ENCODE measurements at regions not wholly inside any gene's neighbourhood (a gene's known extent, or its start where the extent isn't known, plus 50 kb on each side); places are given as distances from the start of the nearest gene placed in this dataset.

GRCh38 chr2:41441958-41442357 lies 605.9 kb upstream of the PKDCC start:
- no peak for DNase-seq (ENCODE audit: extremely low read depth in 1 of 2, low read depth in 1 of 2)

- no peak for DNase-seq (ENCODE audit: extremely low read depth in 1 of 2, low read depth in 1 of 2)
These were observed 602.0 kb upstream of the PKDCC start for GRCh38 chr2:41445865-41446264.

DNA sequence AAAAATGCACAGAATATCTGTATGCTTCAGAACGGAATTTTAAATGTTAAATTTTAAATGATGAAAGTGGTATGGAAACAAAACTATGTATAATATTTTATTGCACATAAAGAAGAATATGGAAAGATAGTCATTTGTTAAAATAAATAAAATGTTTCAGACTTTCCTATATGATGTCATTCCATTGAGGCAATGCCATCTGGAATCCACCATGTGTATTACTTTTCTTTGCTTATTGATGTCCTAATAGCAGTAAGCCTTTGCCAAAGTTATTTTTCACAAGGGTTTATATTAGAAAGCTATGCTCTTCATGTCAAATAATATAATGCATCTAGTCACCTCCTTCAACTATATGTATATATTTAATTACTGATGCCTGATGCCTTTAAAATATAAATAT lies 601.6 kb upstream of the PKDCC start:
- DNase-seq (ENCODE audit: extremely low read depth in 1 of 2, low read depth in 1 of 2): no peak

GRCh38 chr2:41448221-41448620 lies 599.6 kb upstream of the PKDCC start:
- no peak for DNase-seq (ENCODE audit: extremely low read depth in 1 of 2, low read depth in 1 of 2)

GRCh38 chr2:41457026-41457425 lies 590.8 kb upstream of the PKDCC start:
- no peak for DNase-seq (ENCODE audit: extremely low read depth in 1 of 2, low read depth in 1 of 2)

- DNase-seq (ENCODE audit: extremely low read depth in 1 of 2, low read depth in 1 of 2): no peak
These were observed 587.2 kb upstream of the PKDCC start for GRCh38 chr2:41460661-41461060.

GRCh38 chr2:41464395-41464794 lies 583.4 kb upstream of the PKDCC start:
- no peak for DNase-seq (ENCODE audit: extremely low read depth in 1 of 2, low read depth in 1 of 2)

DNA sequence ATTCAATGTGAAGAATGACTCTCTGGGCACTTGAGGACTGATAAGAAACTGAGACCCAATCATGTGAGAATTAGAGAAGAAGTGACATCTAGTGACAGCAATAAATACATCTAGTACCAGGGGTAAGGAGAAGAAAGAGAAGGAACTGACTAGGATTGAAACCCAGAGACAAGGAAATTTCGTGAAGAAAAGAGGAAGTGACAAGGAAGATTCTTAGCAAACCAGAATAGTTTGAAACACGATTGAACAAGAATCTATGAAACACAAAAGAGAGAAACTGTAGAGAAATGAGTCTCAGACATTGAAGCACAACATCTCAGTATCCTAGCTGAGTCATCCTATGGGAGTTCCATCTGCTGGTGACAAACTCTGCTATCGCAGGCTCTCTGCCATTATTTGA lies 571.9 kb upstream of the PKDCC start:
- DNase-seq (ENCODE audit: extremely low read depth in 1 of 2, low read depth in 1 of 2): no peak

GRCh38 chr2:41482659-41483058 lies 565.2 kb upstream of the PKDCC start:
- DNase-seq (ENCODE audit: extremely low read depth in 1 of 2, low read depth in 1 of 2): no peak

DNA sequence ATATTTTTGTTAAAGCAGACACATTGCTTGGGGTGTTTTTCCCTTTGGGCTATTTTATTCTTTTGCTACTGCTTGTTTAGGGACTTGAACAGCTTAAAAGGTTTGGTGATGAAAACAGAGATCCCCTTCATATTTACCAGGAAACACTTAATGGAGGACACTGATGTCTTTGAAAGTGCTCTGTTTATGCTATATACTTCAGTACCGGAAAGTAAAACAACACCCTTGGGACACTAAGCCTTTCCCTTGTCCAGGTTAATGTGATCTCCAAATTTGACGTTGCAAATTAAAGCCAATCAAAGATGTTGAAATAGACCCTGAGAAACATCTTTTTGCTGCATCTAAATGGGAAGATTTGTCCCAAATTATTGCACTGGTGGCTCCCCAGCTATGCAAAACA lies 564.6 kb upstream of the PKDCC start:
- no peak for DNase-seq (ENCODE audit: extremely low read depth in 1 of 2, low read depth in 1 of 2)

DNA sequence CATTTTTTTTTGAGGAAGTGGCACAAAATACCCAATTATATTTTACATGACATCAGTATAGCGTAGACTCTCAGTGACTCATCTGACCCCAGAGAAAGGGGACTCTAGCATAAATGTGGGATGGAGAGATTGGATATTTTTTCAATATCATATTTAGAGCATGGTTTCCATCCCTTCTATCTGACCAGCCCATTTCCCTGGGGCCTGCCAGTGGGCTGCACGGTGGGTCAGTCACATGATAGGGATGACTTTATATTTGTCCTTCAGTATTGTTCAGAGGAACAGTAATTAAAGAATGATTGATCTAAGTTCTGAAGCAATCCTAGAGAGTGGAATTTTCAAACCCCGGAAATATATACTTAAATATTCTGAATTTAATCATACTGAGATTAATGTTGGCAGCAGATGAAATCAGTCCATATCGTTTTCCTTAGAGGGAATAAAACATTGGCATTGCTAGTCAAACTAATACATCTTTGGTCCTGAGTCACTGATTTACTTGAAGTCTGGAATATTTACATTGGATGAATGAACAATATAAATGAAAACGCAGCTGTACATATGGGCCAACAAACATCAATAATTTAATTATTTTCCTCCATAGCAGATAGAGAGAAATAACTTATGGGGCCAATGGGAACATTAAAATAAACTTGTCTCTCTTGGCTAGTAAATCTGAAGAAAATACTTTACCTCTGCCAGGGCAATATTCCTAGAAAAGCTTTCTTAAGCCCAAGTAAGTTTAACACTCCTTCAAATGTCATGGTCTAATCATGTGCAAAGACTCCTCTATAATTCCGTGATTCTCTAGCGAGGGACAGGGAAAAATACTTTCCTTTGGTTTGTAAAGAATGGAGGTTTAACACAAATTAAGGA lies 563.6 kb upstream of the PKDCC start:
- no peak for DNase-seq (ENCODE audit: extremely low read depth in 1 of 2, low read depth in 1 of 2)

DNA sequence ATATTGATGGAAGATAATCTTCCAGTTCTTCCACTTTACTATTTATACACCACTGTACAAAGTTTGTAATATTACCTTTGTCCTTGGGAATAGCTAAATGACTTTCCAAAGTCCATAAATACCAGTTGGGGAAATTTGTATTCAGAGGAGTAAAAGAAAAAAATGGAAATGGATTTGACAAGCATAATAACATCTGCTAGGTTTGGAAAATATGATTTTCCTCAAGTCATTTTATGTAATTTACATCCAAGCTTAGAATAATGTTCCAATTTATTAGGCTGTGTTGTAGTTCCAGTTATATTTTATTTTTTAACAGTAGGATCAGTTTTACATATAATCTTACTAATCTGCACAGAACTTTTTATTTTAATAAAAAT lies 563.0 kb upstream of the PKDCC start:
- DNase-seq (ENCODE audit: extremely low read depth in 1 of 2, low read depth in 1 of 2): no peak

DNA sequence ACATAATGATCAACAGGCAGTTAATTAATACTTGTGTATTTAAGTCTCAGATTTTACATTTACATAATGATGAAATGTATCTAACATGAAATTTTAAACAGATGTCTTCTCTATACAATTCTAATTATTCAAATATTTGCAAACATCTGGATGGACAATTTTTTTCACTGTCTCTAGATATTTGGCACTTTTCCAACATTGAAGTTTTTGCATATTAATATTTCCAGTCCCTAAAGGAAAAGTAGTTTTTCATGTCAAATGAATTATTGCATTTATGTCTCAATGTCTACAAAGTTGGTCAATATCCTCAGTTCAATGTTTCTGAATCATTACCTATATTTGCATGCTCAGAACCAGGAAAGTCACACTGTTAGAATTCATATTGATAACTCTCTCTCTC lies 560.9 kb upstream of the PKDCC start:
- no peak for DNase-seq (ENCODE audit: extremely low read depth in 1 of 2, low read depth in 1 of 2)

- DNase-seq (ENCODE audit: extremely low read depth in 1 of 2, low read depth in 1 of 2): no peak
These were observed 558.9 kb upstream of the PKDCC start for GRCh38 chr2:41488888-41489287.

DNA sequence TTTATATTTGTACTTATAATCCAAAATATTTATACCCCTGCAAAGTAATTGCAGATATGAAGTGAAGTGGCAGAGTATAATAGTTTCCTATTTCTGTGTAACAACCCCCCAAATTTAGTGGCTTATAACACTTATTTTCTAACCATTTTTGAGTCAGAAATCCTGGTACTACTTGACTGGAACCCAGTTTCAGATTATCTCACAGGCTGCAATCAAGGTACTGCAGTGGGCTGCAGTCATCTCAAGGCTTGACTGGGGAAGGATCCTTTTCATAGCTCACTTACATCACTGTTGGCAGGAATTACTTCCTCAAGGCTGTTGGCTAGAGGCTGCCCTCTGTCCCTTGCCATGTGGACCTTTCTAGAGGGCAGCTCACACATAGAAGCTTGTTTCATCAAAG lies 558.2 kb upstream of the PKDCC start:
- no peak for DNase-seq (ENCODE audit: extremely low read depth in 1 of 2, low read depth in 1 of 2)

GRCh38 chr2:41495050-41495449 lies 552.8 kb upstream of the PKDCC start:
- no peak for DNase-seq (ENCODE audit: extremely low read depth in 1 of 2, low read depth in 1 of 2)

DNA sequence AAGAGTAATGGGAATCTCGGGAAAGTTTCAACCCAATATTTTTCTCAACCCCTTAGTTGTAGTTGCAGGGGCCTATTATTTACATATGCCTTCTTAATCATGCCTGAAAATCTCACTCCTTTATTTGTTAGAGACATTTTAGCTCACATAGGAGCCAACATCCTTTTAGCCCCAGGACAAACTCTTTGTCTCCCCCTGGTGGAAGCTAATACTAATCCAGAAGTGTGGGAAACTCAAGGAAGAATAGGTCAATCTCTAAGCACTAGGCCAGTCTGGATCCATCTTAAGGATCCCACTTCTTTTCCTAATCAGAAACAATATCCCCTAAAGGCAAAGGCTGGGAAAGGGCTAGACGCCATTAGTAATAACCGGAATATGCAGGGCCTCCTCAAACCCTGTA lies 550.9 kb upstream of the PKDCC start:
- DNase-seq (ENCODE audit: extremely low read depth in 1 of 2, low read depth in 1 of 2): no peak

GRCh38 chr2:41498781-41499180 lies 549.0 kb upstream of the PKDCC start:
- no peak for DNase-seq (ENCODE audit: extremely low read depth in 1 of 2, low read depth in 1 of 2)

DNA sequence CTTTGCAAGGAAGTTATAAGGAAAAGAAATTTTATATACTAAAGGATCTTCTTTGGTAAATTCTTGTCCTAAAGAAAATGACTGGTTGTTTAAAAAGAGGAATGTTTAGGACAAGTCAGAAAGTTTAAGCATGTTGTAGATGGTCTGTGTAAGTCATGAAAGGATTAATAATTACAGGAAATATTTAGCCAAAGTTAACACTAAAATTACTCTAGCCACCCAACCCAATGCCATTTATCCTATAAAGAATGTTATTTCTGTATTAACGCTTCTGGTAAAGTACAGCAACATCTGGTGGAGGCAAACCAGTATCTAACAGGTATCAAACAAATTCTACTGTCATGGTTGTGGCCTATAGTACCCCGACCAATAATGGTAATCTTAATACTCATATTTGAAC lies 546.9 kb upstream of the PKDCC start:
- DNase-seq (ENCODE audit: extremely low read depth in 1 of 2, low read depth in 1 of 2): no peak

DNA sequence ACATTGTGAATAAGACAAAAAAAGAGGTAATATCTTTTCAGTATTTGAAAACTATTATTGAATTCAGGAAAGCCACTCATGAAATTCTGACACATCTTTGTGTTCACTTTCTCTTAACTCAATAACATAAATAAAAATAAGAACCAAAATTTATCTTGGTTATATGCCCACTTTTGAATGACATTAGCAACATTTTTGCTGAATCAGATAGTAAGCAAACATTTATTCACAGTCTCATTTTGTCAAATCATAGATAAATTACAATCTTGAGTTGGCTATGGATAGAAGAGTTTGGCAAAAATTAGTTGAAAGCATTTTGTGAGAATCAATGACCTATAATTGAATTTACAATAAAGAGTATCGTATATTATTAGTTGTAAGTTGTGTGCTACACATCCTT lies 545.1 kb upstream of the PKDCC start:
- DNase-seq (ENCODE audit: extremely low read depth in 1 of 2, low read depth in 1 of 2): no peak

DNA sequence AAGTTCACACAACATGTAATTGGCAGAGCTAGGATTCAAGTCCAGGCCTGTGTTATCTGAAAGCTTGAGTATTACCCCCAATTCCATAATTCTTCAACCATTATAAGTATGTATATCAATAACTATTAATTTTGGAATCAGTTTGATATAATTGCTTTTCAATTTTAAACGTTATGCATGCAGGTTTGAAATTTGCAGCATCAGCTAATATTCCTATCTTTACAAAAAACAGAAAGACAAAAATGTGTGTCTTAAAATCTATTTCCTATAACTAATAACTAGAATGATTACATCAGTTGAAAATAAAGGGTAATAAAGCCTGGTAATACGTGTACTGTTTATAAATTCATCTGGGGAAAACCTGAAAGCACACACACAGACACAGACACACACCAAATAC lies 543.3 kb upstream of the PKDCC start:
- no peak for DNase-seq (ENCODE audit: extremely low read depth in 1 of 2, low read depth in 1 of 2)

DNA sequence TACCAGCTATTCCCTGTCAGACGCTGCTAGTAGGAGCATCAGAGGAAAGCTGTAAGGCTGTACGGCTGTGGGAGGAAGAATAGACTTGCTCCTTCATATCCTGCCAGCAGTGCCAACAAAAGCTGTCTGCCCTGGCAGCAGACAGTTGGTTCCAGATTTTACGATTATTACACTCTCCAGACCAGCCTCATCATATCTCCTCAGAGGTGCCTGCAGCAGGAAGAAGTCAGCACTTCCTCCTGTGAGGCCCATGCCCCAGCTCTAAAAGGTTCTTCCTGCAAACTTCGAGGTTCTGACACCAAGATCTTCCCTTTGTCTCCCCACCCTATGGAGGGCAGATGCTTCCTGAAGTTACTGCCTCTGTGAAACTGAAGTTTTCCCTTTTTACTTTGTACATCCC lies 537.7 kb upstream of the PKDCC start:
- DNase-seq (ENCODE audit: extremely low read depth in 1 of 2, low read depth in 1 of 2): no peak

GRCh38 chr2:41521211-41521610 lies 526.6 kb upstream of the PKDCC start:
- DNase-seq (ENCODE audit: extremely low read depth in 1 of 2, low read depth in 1 of 2): no peak
